ENCODE measurements at regions not wholly inside any gene's neighbourhood (a gene's known extent, or its start where the extent isn't known, plus 50 kb on each side); places are given as distances from the start of the nearest gene placed in this dataset.

- TF ChIP-seq EP300 (IDR thresholded peaks at IDR 0.05; ENCODE audit: borderline replicate concordance) (no peak), YY1 (IDR thresholded peaks at IDR 0.05; ENCODE audit: low read depth) (no peak), REST (IDR thresholded peaks at IDR 0.05; ENCODE audit: low read depth) (no peak), NFIC (IDR thresholded peaks at IDR 0.05) (no peak), CEBPB (IDR thresholded peaks at IDR 0.05) (no peak)
These were observed 113.4 kb upstream of the UQCRFS1 start for GRCh38 chr19:29326351-29326750.
